Activated CD4-positive, alpha-beta T cell treated with anti-CD3 and anti-CD28 coated beads, Interleukin-2, amount 50 U/mL, for 4 hours (primary cell): ENCODE measurements at regions not wholly inside any gene's neighbourhood (a gene's known extent, or its start where the extent isn't known, plus 50 kb on each side); places are given as distances from the start of the nearest gene placed in this dataset.

Experiments
- DNase-seq, 2 experiments: peaks; one replicate each; pipeline ENCODE4 v3.0.0-alpha.2; 2020

DNA sequence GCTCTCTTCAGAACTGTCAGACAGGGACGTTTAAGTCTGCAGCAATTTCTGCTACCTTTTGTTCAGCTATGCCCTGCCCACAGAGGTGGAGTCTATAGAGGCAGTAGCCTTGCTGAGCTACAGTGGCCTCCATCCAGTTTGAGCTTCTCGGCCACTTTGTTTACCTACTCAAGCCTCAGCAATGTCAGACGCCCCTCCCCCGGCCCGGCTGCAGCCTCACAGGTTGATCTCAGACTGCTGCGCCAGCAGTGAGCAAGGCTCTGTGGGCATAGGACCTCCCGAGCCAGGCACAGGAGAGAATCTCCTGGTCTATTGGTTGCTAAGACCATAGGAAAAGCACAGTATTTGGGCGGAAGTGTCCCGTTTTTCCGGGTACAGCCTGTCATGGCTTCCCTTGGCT is 89.9 kb upstream of the PDC start:
- no peak for DNase-seq

DNA sequence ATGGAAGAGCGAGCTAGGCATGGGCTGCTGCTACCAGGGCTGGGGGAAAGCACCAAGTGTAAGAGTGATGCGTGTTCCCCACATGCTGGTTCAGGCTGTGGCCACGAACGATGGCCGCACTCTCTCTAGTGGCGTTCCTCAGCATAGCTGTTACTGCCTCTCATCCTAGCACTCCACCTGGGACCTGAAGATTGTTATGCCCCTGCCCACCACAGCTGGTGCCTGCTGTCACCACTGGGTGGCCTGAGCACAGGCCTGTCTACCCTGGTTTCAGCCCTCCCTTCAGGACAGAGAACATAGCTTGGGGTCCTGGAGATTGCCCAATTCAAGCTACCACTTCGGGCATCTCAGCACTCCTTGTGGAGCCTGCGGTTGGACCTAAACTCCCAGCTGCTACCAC is 80.1 kb upstream of the PDC start:
- no peak for DNase-seq

DNA sequence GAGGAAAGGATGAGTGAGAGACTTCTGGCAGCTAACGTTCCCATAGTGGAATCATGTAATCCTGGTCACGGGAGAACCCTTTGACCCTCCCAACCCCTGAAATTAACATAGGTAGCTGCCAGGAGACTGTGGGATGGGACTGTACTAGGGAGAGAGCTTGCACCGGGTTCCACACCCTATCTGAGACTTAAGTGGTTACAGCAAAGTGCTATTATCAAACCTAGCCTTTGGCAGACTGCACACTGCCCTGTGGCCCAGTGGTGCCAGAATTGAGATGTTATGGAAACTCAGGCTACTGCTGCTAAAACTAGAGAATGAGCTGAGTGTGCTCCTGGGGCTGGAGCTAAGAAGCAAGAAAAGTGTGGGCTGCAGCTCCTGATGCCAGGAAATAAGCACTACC is 79.6 kb upstream of the PDC start:
- DNase-seq, result no peak

DNA sequence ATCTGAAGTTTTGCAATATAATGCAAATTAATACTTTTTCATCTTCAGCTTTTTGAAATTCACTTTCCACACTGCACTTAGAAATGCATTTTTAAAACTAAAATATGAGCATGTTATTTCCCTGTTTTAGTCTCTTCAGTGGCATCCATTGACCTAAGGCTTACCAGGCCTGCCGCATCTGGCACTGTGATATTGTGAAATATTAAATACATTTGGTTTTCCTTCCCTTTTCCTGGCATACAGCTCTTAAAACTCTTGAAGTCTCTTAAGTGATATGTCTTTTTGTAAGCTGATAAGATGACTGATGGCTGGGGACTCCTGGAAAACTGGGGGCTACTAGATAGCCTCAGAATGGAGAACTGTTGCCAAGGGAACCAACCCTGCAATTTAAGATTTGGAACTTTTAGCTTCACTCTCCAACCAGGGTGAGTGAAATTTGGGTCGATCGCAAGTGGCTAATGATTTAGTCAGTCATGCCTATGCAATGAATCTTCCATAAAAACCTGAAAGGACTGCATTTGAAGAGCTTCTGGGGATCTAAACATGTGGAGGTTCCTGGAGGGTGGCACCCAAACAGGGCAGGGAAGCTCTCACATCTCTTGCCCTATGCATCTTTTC is 75.5 kb upstream of the PDC start:
- no peak for DNase-seq

GRCh38 chr1:186535388-186536133 is 74.6 kb upstream of the PDC start:
- no peak for DNase-seq

DNA sequence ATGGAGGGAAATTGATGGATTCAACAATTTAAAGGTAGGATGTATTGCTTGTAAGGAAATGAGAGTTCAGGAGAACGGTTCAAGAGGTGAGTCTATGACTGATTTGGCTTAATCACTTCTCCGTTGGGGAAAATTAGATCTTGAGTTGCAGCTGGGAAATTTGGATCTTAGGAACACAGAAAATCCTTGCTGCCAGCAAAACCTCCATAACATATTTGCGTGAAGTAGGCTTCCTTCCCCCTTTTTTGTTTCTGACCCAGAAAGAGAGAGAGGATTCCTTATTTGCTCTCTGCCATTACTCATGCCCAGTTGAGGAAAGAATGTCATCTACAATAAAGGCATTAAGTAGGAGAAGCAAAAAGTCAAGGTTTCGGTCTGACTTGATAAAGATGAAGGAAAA is 73.5 kb upstream of the PDC start:
- DNase-seq, result no peak

DNA sequence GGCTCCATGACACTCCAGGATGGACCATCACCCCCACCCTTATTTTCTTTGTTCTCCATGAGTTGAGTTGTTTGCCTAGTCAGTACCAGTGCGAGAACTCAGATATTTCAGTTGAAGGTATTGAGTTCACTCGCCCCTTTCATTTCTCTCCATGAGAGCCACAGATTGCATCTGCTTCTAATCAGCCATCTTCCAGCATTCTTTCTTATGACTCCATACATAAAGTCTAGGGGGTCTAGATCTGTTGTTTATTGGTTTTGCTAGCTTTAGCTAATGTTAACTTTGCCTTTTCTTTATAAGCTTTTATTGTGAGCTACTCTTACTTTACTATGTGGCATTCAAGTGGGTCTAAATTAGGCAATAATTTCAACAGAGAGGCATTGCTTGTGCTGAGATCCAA is 71.6 kb upstream of the PDC start:
- no peak for DNase-seq

DNA sequence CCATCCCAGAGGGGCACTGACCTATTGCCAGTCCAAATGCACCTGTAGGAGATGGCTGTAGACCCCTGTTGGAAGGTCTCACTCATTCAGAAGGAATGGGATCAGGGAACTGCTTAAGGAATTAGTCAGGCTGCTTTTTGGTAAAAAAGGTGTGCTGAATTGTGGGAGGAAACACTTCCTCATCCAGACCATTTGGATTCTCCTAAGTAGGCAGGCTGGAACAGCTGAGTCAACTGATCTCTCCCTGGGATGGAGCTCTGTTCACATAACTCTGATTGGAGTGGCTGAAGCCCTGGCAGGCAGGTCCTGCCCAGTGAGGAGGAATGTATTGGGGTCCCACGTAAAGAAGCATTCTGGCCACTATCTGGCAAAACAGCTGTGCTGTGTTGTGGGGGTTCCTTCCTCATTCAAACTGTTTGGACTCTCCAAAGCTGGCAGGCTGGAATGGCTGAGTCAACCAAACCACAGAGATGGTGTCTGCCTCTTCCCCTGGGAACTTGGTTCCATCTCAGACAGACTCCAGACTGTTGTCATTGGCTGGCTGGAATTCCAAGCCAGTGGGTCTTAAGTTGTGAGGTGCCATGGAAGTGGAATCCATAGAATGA is 70.7 kb upstream of the PDC start:
- DNase-seq, result no peak

DNA sequence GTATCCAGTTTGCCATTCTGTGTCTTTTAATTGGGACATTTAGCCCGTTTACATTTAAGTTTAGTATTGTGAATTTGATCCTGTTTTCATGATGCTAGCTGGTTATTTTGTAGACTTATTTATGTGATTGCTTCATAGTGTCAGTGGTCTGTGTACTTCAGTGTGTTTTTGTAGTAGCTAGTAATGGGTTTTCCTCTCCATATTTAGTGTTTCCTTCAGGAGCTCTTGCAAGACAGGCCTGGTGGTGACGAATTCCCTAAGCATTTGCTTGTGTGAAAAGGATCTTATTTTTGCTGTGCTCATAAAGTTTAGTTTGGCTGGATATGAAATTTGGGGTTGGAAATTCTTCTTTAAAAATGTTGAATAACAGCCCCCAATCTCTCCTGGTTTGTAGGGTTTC is 69.2 kb upstream of the PDC start:
- no peak for DNase-seq

DNA sequence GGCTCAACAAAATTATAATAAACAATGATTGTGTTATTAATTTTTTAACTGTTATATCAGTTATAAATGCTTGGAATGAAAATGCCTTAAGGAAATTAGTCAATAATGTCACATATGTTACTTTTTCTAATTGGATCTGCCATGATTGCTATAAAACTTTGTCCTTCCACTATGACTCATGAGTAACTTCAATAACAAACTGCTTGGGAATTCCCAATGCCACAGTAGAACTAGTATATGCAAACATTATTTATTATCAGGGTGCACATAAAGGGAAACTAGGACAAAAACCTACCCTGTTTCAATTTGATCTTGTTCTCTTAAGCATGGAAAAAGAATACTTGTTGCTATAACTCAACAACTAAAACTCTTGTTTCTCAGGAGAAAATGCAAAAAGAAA is 59.1 kb upstream of the PDC start:
- no peak for DNase-seq

- no peak for DNase-seq
Measured at GRCh38 chr1:186518822-186519381, 58.0 kb upstream of the PDC start.

DNA sequence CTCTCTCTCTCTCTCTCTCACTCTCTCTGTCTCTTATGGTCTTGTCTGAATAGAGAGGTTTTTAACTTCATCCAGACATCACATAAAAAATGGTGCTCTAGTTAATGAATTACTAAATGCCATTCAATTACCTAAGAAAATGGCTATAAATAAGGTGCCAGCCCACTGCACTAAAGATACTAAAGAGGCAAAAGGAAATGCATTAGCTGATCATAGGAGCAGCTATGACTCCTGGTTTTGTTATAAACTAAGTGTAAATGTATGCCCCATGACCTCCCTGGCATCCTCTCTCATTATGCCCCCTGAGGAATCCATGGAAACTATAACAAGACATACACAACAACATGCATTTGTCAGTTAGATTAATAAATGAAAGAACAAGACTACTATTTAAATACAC is 57.5 kb upstream of the PDC start:
- no peak for DNase-seq

DNA sequence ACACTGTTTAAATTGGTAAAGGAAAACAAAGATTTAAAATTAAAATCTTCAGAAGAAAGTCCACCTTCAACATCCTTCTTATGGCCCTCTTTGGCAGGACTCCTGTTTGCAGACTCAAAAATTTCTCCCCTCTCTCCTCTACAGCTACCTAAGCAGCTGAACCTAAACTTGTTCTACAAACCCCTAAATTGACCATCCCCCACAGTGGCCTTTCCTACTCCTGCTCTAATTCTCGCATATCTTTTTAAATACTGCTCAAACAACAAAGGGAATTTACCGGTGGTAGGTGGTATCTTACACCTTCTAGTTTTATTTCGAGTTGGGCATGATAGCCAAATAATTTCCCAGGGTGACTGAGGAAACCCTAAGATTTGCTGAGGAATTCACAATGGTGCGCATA is 53.5 kb upstream of the PDC start:
- no peak for DNase-seq

DNA sequence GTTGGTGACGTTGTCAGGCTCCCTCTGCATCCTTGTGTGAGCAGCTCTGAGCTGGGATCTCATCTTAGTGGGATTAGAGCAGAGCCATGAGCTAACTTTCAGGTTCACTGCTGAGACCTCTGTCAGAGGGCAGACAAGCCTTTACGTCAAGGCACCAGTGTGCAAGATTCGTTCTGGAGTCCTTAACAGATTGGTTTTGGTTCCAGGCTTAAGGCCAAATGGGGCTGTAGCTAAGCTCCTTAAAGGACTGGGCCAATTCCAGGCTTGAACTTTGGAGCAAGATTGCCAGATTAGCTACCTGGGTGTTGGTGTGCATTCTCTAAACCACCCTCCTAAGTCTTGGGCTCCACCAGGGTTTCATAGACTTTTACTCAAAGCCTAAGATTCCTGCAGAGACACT is 52.6 kb upstream of the PDC start:
- DNase-seq, result no peak

DNA sequence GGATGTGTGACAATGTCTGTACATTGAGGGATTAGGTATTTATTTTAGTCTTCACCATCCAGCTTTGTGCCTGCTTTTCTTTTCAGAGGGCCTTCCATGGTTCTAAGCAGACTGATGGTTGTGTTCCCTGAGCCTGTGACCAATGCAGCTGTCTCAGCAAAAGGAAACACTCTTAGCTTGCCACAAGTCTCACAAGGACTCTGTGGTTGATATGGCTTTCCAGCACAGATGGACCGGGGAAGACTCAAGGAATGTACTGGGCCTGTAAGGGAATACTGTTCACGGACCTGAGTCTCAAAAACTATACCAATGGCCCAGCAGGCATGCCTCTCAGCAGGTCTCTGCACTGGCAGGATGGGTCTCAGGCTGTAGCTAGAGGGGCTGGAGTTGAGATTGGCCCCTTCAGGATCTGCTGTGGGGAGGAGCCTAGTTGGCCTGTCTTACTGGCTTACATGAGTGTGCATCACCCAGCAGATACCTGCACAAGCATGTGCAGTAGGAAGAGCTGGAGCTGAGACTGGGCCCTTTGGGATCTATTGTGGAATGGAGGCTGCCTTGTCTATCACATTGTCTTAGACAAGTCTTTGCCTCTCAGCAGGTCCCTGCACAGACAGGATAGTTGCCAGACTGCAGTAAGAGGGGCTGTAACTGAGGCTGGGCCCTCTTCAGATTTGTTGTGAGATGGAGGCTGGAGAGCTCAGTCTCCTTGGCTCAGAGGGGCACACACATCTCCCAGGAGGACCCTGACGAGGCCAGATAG is 52.0 kb upstream of the PDC start:
- no peak for DNase-seq

DNA sequence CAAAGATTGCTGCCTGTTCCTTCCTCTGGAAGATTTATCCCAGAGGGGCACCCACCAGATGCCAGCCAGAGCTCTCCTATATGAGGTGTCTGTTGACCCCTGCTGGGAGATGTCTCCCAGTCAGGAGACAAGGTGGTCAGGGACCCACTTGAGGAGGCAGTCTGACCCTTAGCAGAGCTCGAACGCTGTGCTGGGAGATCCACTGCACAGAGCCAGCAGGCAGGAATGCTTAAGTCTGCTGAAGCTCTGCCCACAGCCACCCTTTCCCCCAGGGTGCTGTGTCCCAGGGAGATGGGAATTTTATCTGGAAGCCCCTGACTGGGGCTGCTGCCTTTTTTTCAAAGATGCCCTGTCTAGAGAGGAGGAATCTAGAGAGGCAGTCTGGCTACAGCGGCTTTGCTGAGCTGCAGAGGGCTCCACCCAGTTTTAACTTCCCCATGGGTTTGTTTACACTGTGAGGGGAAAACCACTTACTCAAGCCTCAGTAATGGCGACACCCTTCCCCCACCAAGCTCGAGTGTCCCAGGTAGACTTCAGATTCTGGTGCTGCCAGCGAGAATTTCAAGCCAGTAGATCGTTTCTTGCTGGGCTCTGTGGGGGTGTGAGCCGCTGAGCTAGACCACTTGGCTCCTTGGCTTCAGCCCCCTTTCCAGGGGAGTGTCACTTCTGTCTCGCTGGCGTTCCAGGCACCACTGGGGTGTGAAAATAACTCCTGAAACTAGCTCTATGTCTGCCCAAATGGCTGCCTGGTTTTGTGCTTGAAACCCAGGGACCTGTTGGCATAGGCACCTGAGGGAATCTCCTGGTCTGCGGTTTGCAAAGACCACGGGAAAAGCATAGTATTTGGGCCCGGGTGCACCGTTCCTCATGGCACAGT is 51.1 kb upstream of the PDC start:
- no peak for DNase-seq
